HUES6 (cell line): ENCODE measurements at regions not wholly inside any gene's neighbourhood (a gene's known extent, or its start where the extent isn't known, plus 50 kb on each side); places are given as distances from the start of the nearest gene placed in this dataset.

ENCODE experiments used
- H3K27ac ChIP-seq: 2 replicates; pipeline ENCODE4 v1.7.0; 2013; ENCODE audit warnings: low read depth, mild to moderate bottlenecking, low read length, inconsistent platforms
- H3K27me3 ChIP-seq: 2 replicates; pipeline ENCODE4 v1.6.1; 2013; ENCODE audit warnings: low read length; ENCODE audit not compliant: control insufficient read depth, insufficient read depth
- H3K36me3 ChIP-seq: 2 replicates; pipeline ENCODE4 v1.6.1; 2013; ENCODE audit warnings: low read length; ENCODE audit not compliant: control insufficient read depth, insufficient read depth
- H3K4me1 ChIP-seq: 2 replicates; pipeline ENCODE4 v1.6.1; 2013; ENCODE audit warnings: low read length; ENCODE audit not compliant: control insufficient read depth, insufficient read depth
- H3K4me3 ChIP-seq: 2 replicates; pipeline ENCODE4 v1.5.1; 2013; ENCODE audit warnings: low read depth, low read length
- H3K9ac ChIP-seq: one replicate; pipeline ENCODE4 v1.6.1; 2013; ENCODE audit warnings: mild to moderate bottlenecking, low read length
- H3K9me3 ChIP-seq: 2 replicates; pipeline ENCODE4 v1.6.1; 2013; ENCODE audit warnings: low read depth, low read length; ENCODE audit not compliant: control insufficient read depth, insufficient read depth

- Histone ChIP-seq H3K4me3 (no peak overlapping the region), H3K4me1 (no peaks in the 10 kb centered on the region; the same call in 1 of the 2 replicates), H3K27me3 (no peaks in the 10 kb centered on the region), H3K27ac (no peak overlapping the region), H3K36me3 (no peaks in the 10 kb centered on the region), H3K9me3 (no peaks in the 10 kb centered on the region), H3K9ac (no peak overlapping the region)
These were observed 336.6 kb upstream of the MYT1L start for GRCh38 chr2:2667690-2668089.

GRCh38 chr2:2665834-2666133, 334.7 kb upstream of the MYT1L start:
- no peaks in the 10 kb centered on the region for H3K36me3 ChIP-seq
- H3K9me3 ChIP-seq: peaks cover 8% of the 10 kb centered on the region; the same call in 1 of the 2 replicates
- no peaks in the 10 kb centered on the region for H3K4me1 ChIP-seq
- no peak overlapping the region for H3K27ac ChIP-seq
- H3K27me3 ChIP-seq: no peaks in the 10 kb centered on the region
- H3K9ac ChIP-seq: no peak overlapping the region
- H3K4me3 ChIP-seq: no peak overlapping the region

DNA sequence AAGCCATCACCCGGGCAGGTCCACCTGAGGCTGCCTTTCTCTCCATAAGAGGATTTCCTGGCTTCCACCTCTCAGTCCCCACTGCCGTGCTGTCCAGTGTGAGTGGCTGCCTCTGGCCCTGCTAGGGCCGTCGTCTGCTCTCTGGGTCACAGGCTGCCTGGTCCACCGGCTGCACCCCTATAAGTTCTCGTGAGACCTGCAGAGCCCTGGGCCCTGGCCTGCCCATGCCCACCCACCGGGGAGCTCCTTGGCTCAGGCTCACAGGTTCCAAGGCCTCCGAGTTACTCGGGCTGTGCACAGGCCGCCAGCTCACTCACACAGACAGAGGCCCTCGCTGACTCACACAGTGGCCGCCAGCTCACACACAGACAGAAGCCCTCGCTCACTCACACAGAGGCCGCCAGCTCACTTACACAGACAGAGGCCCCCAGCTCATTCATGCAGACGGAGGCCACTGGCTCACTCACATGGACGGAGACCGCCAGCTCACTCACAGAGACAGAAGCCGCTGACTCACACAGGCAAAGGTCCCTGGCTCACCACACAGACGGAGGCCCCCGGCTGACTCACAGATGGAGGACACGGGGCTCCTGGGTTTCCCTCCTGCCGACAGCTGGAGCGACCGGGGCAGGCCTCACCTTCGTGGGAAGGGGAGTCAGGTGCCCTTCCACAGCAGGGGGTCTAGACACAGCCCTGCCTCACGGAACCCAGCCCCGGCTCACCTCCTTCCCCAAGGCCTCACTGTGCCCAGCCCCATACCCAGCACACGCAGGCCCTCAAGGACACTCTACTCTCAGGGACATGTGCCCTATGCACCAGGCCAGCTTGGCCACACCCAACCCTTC, 334.1 kb upstream of the MYT1L start:
- Histone ChIP-seq H3K27me3 (no peaks in the 10 kb centered on the region), H3K4me3 (no peak overlapping the region), H3K9ac (no peak overlapping the region), H3K9me3 (peaks cover 11% of the 10 kb centered on the region; the same call in 1 of the 2 replicates), H3K4me1 (no peaks in the 10 kb centered on the region), H3K27ac (no peak overlapping the region), H3K36me3 (no peaks in the 10 kb centered on the region)

GRCh38 chr2:2663401-2664036, 332.4 kb upstream of the MYT1L start:
- Histone ChIP-seq H3K9ac (no peak overlapping the region), H3K27ac (no peak overlapping the region), H3K27me3 (no peaks in the 10 kb centered on the region)

GRCh38 chr2:2662847-2663356, 331.8 kb upstream of the MYT1L start:
- Histone ChIP-seq H3K27me3 (no peaks in the 10 kb centered on the region), H3K9ac (no peak overlapping the region), H3K36me3 (no peaks in the 10 kb centered on the region), H3K9me3 (peaks cover 25% of the 10 kb centered on the region), H3K27ac (no peak overlapping the region), H3K4me1 (no peaks in the 10 kb centered on the region), H3K4me3 (no peak overlapping the region)

More at GRCh38 chr2:2663401-2664036, 332.4 kb upstream of the MYT1L start:
- Histone ChIP-seq H3K4me3 (no peak overlapping the region), H3K9me3 (peaks cover 22% of the 10 kb centered on the region), H3K36me3 (no peaks in the 10 kb centered on the region), H3K4me1 (no peaks in the 10 kb centered on the region)

- no peak overlapping the region for H3K27ac ChIP-seq
These were observed 331.2 kb upstream of the MYT1L start for GRCh38 chr2:2662037-2662846.

DNA sequence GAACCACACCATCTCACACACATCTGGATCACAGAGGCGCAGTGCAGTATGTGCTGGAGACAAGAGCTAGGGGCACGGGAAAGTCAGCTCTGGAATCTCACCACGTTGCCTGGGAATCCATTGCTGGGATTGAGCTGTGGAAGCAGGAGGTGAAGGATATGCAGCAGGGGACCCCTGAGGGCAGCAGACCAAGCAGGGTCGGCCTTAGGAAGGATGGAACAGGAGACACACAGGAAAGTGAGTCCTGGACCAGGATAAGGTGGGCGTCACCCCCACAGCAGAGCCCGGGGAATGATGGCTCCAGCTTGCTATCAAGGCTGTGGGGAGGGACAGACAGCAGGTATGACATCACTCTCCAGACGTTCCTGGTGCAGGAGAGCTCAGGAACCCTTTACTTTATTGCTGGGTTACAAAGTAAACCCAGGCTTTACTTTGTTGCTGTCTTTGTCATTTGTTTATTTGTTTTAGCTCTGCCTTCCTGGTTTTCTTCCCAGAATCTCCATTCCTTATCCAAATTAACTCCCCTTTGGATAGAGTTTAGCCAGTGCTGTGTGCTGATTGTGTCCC, 329.8 kb upstream of the MYT1L start:
- Histone ChIP-seq H3K27ac (no peak overlapping the region), H3K36me3 (no peaks in the 10 kb centered on the region), H3K9me3 (peaks cover 25% of the 10 kb centered on the region), H3K27me3 (no peaks in the 10 kb centered on the region), H3K4me1 (no peaks in the 10 kb centered on the region), H3K9ac (no peak overlapping the region), H3K4me3 (no peak overlapping the region)

More at GRCh38 chr2:2662037-2662846, 331.2 kb upstream of the MYT1L start:
- Histone ChIP-seq H3K9me3 (peaks cover 25% of the 10 kb centered on the region), H3K9ac (no peak overlapping the region), H3K27me3 (no peaks in the 10 kb centered on the region), H3K36me3 (no peaks in the 10 kb centered on the region), H3K4me3 (no peak overlapping the region), H3K4me1 (no peaks in the 10 kb centered on the region)

- Histone ChIP-seq H3K4me1 (no peaks in the 10 kb centered on the region), H3K9ac (no peak overlapping the region), H3K36me3 (no peaks in the 10 kb centered on the region), H3K4me3 (no peak overlapping the region), H3K9me3 (peaks cover 25% of the 10 kb centered on the region), H3K27me3 (no peaks in the 10 kb centered on the region), H3K27ac (no peak overlapping the region)
These were observed 326.3 kb upstream of the MYT1L start for GRCh38 chr2:2657121-2657962.

GRCh38 chr2:2656115-2657011, 325.3 kb upstream of the MYT1L start:
- Histone ChIP-seq H3K27me3 (no peaks in the 10 kb centered on the region), H3K4me3 (no peak overlapping the region), H3K9me3 (peaks cover 24% of the 10 kb centered on the region), H3K4me1 (no peaks in the 10 kb centered on the region), H3K9ac (no peak overlapping the region), H3K36me3 (no peaks in the 10 kb centered on the region), H3K27ac (no peak overlapping the region)
